Keratinocyte (primary cell): ENCODE measurements at regions not wholly inside any gene's neighbourhood (a gene's known extent, or its start where the extent isn't known, plus 50 kb on each side); places are given as distances from the start of the nearest gene placed in this dataset.

Experiments used
- DNase-seq: peaks from one replicate; pipeline ENCODE4 v3.0.0-alpha.2; 2011; ENCODE audit warnings: low read depth, missing footprints, low spot score
- FAIRE-seq: peaks from 2 replicates; lab custom pipeline; 2011; peaks lifted over from hg19 to GRCh38; lab: Jason Lieb, UNC
- H2AFZ ChIP-seq: 2 replicates; pipeline ENCODE4 v1.6.0; 2012; ENCODE audit warnings: low read length, control low read depth, inconsistent platforms; ENCODE audit not compliant: control insufficient read depth
- H3K27ac ChIP-seq: 2 replicates; pipeline ENCODE4 v1.5.1; 2011; ENCODE audit warnings: low read length; ENCODE audit not compliant: control insufficient read depth, insufficient read depth
- H3K27me3 ChIP-seq: 3 replicates; pipeline ENCODE4 v1.6.0; 2011; ENCODE audit warnings: low read length; ENCODE audit not compliant: control insufficient read depth, insufficient read depth; ENCODE audit errors: extremely low read depth
- H3K36me3 ChIP-seq, 2 experiments: 2 replicates in 1 of 2; 3 replicates in 1 of 2; pipeline ENCODE4 v1.5.1; 2011; ENCODE audit warnings: low read length in 2 of 2, mild to moderate bottlenecking in 1 of 2; ENCODE audit not compliant: control insufficient read depth in 2 of 2, insufficient read depth in 2 of 2; ENCODE audit errors: extremely low read depth in 1 of 2
- H3K4me1 ChIP-seq: 3 replicates; pipeline ENCODE4 v1.5.1; 2011; ENCODE audit warnings: low read length; ENCODE audit not compliant: control insufficient read depth, insufficient read depth; ENCODE audit errors: extremely low read depth
- H3K4me2 ChIP-seq: 3 replicates; pipeline ENCODE4 v1.6.0; 2011; ENCODE audit warnings: low read depth, low read length; ENCODE audit not compliant: control insufficient read depth, insufficient read depth; ENCODE audit errors: extremely low read depth
- H3K4me3 ChIP-seq, 3 experiments: fragments of 200-600 bp in 1 of 3; sonication (generic) in 1 of 3; 2 replicates in 2 of 3; 3 replicates in 1 of 3; pipeline ENCODE4 v1.5.1; 2011 to 2016; ENCODE audit warnings: low read length in 3 of 3, mild to moderate bottlenecking in 3 of 3, control low read depth in 2 of 3, inconsistent platforms in 1 of 3, low read depth in 1 of 3, mixed read lengths in 1 of 3, mixed run types in 1 of 3, moderate library complexity in 1 of 3; ENCODE audit not compliant: control insufficient read depth in 2 of 3, insufficient read depth in 2 of 3; ENCODE audit errors: extremely low read depth in 1 of 3
- H3K79me2 ChIP-seq: 2 replicates; pipeline ENCODE4 v1.6.0; 2012; ENCODE audit warnings: low read length; ENCODE audit not compliant: control insufficient read depth, insufficient read depth
- H3K9ac ChIP-seq: 3 replicates; pipeline ENCODE4 v1.6.0; 2011; ENCODE audit warnings: low read length; ENCODE audit not compliant: control insufficient read depth, insufficient read depth; ENCODE audit errors: extremely low read depth
- H3K9me1 ChIP-seq: 3 replicates; pipeline ENCODE4 v1.6.0; 2011; ENCODE audit warnings: low read length; ENCODE audit not compliant: control insufficient read depth, insufficient read depth; ENCODE audit errors: extremely low read depth
- H3K9me3 ChIP-seq: 2 replicates; pipeline ENCODE4 v1.5.1; 2012; ENCODE audit warnings: low read depth, low read length; ENCODE audit not compliant: control insufficient read depth
- H4K20me1 ChIP-seq: 3 replicates; pipeline ENCODE4 v1.6.0; 2011; ENCODE audit warnings: low read length; ENCODE audit not compliant: control insufficient read depth, insufficient read depth; ENCODE audit errors: extremely low read depth
- EZH2 ChIP-seq: IDR thresholded peaks from one replicate; pipeline ENCODE4 v1.6.1; 2012; ENCODE audit warnings: inconsistent platforms, mild to moderate bottlenecking, low read length, moderate library complexity
- dilution Hi-C: fragments of 300-500 bp; cut with MboI; formaldehyde crosslinking; loops from one replicate; pipeline ENCODE4 v1.7.0; 2020; ENCODE audit warnings: low sequenced_read_pairs; ENCODE audit not compliant: extremely low pct_ligation_motif_present
- TF ChIP-seq, protein P1 (sequence below), 3 experiments: IDR thresholded peaks in 1 of 3; conservative IDR thresholded peaks in 1 of 3; optimal IDR thresholded peaks in 1 of 3; 2 replicates in 2 of 3; 3 replicates in 1 of 3; pipeline versions ENCODE3 to v1.5.1; 2011; ENCODE audit warnings: low read length in 3 of 3, mild to moderate bottlenecking in 3 of 3, moderate library complexity in 2 of 3, control low read depth in 1 of 3, inconsistent platforms in 1 of 3; ENCODE audit not compliant: insufficient read depth in 2 of 3; ENCODE audit errors: extremely low read depth in 1 of 3

DNA sequence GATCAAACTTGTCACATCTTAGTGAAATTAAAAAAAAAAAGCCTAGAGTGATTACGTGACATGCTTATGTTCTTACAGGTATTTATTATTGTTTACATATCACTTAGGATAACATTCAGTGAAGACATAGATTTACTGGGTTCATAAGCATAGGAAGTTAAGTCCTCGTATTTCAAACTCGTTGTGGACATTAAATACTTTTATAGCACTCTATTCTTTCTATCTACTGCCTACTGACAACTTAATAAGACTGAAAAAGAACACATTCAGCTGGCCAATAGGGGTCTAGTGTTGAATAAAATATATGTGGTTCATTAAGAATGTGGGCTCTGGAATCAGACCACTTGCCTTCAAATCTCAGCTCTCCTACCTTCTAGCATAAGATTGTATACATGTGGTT, 1927.4 kb downstream of the PCDH9 start:
- DNase-seq: no peak
- no peak for FAIRE-seq
- dilution Hi-C loops: no loop called here
- no peak overlapping the region for H3K4me2 ChIP-seq
- no peaks in the 10 kb centered on the region for H3K9me3 ChIP-seq
- H3K27ac ChIP-seq: no peak overlapping the region
- H3K4me3 ChIP-seq: no peak overlapping the region
- H2AFZ ChIP-seq: no peak overlapping the region
- H3K9ac ChIP-seq: no peak overlapping the region
- H3K36me3 ChIP-seq: no peaks in the 10 kb centered on the region
- H3K4me1 ChIP-seq: no peaks in the 10 kb centered on the region
- TF ChIP-seq, protein P1, sequence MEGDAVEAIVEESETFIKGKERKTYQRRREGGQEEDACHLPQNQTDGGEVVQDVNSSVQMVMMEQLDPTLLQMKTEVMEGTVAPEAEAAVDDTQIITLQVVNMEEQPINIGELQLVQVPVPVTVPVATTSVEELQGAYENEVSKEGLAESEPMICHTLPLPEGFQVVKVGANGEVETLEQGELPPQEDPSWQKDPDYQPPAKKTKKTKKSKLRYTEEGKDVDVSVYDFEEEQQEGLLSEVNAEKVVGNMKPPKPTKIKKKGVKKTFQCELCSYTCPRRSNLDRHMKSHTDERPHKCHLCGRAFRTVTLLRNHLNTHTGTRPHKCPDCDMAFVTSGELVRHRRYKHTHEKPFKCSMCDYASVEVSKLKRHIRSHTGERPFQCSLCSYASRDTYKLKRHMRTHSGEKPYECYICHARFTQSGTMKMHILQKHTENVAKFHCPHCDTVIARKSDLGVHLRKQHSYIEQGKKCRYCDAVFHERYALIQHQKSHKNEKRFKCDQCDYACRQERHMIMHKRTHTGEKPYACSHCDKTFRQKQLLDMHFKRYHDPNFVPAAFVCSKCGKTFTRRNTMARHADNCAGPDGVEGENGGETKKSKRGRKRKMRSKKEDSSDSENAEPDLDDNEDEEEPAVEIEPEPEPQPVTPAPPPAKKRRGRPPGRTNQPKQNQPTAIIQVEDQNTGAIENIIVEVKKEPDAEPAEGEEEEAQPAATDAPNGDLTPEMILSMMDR (optimal IDR thresholded peaks at IDR 0.05 in 1 of 3, IDR thresholded peaks at IDR 0.05 in 1 of 3, conservative IDR thresholded peaks at IDR 0.05 in 1 of 3; ENCODE audit: extremely low read depth in 1 of 3, insufficient read depth in 2 of 3, low read length in 3 of 3): no peak
- TF ChIP-seq EZH2: no peak
- no peaks in the 10 kb centered on the region for H3K27me3 ChIP-seq
- no peaks in the 10 kb centered on the region for H3K9me1 ChIP-seq
- H3K79me2 ChIP-seq: no peaks in the 10 kb centered on the region
- no peaks in the 10 kb centered on the region for H4K20me1 ChIP-seq

DNA sequence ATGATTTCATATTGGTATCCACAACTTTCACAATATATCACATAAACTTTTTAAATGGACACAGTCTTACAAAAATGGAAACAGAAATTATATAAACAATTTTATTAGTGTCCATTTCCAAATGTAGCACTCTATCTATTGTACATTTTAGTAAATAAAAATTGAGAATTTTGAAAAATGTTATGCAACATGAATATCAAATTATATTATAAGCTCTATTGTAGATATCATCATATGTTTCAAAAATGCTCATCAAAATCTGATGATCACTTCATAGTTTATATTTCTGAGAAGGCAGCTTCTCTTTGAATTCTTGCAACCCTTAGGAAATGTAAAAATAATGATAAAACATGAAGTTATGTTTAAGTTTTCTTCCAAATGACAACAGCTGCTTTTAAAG, 1928.6 kb downstream of the PCDH9 start:
- Histone ChIP-seq H3K4me1 (no peaks in the 10 kb centered on the region), H3K9me3 (no peaks in the 10 kb centered on the region), H3K4me3 (no peak overlapping the region), H2AFZ (no peak overlapping the region), H3K4me2 (no peak overlapping the region), H4K20me1 (no peaks in the 10 kb centered on the region), H3K27me3 (no peaks in the 10 kb centered on the region), H3K27ac (no peak overlapping the region), H3K79me2 (no peaks in the 10 kb centered on the region), H3K36me3 (no peaks in the 10 kb centered on the region), H3K9me1 (no peaks in the 10 kb centered on the region), H3K9ac (no peak overlapping the region)
- DNase-seq: no peak
- FAIRE-seq: no peak
- TF ChIP-seq, protein P1 (optimal IDR thresholded peaks at IDR 0.05 in 1 of 3, IDR thresholded peaks at IDR 0.05 in 1 of 3, conservative IDR thresholded peaks at IDR 0.05 in 1 of 3; ENCODE audit: extremely low read depth in 1 of 3, insufficient read depth in 2 of 3, low read length in 3 of 3): no peak
- TF ChIP-seq EZH2: no peak
- dilution Hi-C loops: no loop called here
